ENCODE measurements at regions not wholly inside any gene's neighbourhood (a gene's known extent, or its start where the extent isn't known, plus 50 kb on each side); places are given as distances from the start of the nearest gene placed in this dataset.

DNA sequence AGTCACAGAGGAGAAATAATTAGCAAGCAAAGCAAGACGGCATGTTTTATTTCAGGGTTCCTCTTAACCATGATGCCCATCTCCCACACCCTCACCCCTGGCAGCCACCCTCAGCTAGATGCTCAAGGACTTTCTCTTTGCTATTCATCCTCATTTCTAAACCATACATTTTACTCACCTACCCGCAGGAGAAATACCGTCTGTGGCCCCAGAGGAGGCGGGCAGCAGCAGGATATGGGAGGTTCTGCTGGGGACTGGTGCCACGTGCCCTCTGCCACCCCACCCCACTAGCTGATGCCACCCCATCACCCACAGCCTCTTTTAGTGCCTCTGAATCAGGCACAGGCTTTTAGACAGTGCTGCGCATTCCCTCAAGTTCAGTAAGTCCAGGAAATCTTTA is 168.7 kb upstream of the ITGB1 start:
- Histone ChIP-seq H3K4me3 (ENCODE audit: low read depth, low read length) (no peak overlapping the region), H3K79me2 (ENCODE audit: control insufficient read depth, insufficient read depth, low read length, unreplicated experiment) (no peaks in the 10 kb centered on the region), H3K27me3 (ENCODE audit: insufficient read depth, low read length) (no peaks in the 10 kb centered on the region), H3K36me3 (ENCODE audit: insufficient read depth, low read length) (no peaks in the 10 kb centered on the region), H2AFZ (ENCODE audit: low read length, unreplicated experiment) (no peak overlapping the region), H3K4me1 (ENCODE audit: control insufficient read depth, insufficient read depth, low read length, unreplicated experiment) (peaks cover 54% of the 10 kb centered on the region), H3K27ac (ENCODE audit: low read depth, low read length) (0 out of 2 replicates have a peak overlapping the region, but pooled peaks have one; percentile 79)

- Histone ChIP-seq H3K36me3 (ENCODE audit: insufficient read depth, low read length) (no peaks in the 10 kb centered on the region), H3K4me1 (ENCODE audit: control insufficient read depth, insufficient read depth, low read length, unreplicated experiment) (peaks cover 48% of the 10 kb centered on the region), H3K4me3 (ENCODE audit: low read depth, low read length) (no peak overlapping the region), H3K27me3 (ENCODE audit: insufficient read depth, low read length) (no peaks in the 10 kb centered on the region), H3K79me2 (ENCODE audit: control insufficient read depth, insufficient read depth, low read length, unreplicated experiment) (no peaks in the 10 kb centered on the region), H3K27ac (ENCODE audit: low read depth, low read length) (peak overlapping the region; percentile 79), H2AFZ (ENCODE audit: low read length, unreplicated experiment) (peak overlapping the region; percentile 86)
Measured at GRCh38 chr10:33125522-33126517, 167.8 kb upstream of the ITGB1 start.

DNA sequence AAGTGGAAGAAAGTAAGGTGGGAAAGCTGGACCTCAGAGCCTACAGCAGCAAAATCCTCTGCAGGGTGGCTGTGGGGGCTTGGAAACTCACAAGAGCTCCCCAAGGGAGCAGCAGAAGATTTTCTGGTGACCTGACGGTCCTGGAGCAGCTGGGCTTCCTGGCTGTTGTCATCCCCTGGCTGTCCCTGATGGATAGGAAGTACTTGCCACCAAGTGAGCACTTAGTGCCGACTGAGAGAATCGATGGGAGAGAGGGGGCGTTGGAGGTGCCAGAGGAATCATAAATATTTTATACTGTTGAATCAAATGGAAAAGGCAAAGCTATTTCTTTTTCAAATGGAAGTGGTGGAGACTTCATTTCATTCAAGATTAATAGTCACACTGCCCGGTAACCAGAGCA is 167.1 kb upstream of the ITGB1 start:
- H2AFZ ChIP-seq (ENCODE audit: low read length, unreplicated experiment) = no peak overlapping the region
- no peak overlapping the region for H3K27ac ChIP-seq (ENCODE audit: low read depth, low read length)
- H3K36me3 ChIP-seq (ENCODE audit: insufficient read depth, low read length) = no peaks in the 10 kb centered on the region
- H3K4me3 ChIP-seq (ENCODE audit: low read depth, low read length) = no peak overlapping the region
- no peaks in the 10 kb centered on the region for H3K79me2 ChIP-seq (ENCODE audit: control insufficient read depth, insufficient read depth, low read length, unreplicated experiment)
- peaks cover 41% of the 10 kb centered on the region for H3K4me1 ChIP-seq (ENCODE audit: control insufficient read depth, insufficient read depth, low read length, unreplicated experiment)
- no peaks in the 10 kb centered on the region for H3K27me3 ChIP-seq (ENCODE audit: insufficient read depth, low read length)

GRCh38 chr10:33123680-33124079 is 165.7 kb upstream of the ITGB1 start:
- Histone ChIP-seq H3K27ac (ENCODE audit: low read depth, low read length) (no peak overlapping the region), H3K4me3 (ENCODE audit: low read depth, low read length) (no peak overlapping the region), H3K27me3 (ENCODE audit: insufficient read depth, low read length) (no peaks in the 10 kb centered on the region), H3K79me2 (ENCODE audit: control insufficient read depth, insufficient read depth, low read length, unreplicated experiment) (no peaks in the 10 kb centered on the region), H2AFZ (ENCODE audit: low read length, unreplicated experiment) (no peak overlapping the region), H3K4me1 (ENCODE audit: control insufficient read depth, insufficient read depth, low read length, unreplicated experiment) (peaks cover 29% of the 10 kb centered on the region), H3K36me3 (ENCODE audit: insufficient read depth, low read length) (no peaks in the 10 kb centered on the region)

DNA sequence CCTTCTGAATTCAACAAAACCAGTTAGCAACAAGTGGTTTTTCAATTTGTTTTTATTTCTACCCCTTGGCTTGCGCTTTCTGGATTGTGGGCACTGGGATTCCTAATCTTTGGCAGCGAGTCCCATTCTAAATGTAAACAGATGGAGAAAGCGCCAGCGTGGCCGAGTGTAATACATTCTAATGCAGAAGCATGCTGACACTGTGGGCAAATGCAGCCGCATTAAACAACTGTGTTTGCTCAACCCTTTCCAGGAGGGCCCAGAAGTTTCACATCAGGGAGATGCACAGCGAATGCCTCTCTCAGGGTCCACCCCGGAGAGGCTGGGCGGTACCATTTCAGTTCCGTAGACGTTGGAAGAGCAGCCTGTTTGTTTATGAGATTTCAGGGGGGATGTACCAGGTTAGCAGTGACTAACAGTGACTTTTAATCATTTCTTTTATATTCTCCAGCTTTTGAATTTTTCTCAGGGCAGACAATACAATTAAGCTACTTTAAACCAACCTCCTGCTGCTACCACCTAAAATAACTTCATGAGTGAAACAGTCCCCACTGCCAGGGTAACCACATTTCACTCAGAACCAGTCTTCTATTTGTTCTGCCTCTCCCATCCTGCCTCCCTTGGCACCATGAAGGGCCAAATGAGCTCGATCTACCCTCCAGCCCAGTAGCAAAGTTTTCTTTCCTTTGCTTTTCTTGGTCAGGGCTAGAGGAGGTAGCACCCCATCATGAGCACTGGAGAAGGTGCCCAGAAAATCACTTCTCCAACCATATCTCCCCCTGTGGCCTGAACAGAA is 164.2 kb upstream of the ITGB1 start:
- Histone ChIP-seq H2AFZ (ENCODE audit: low read length, unreplicated experiment) (peak overlapping the region; percentile 71), H3K36me3 (ENCODE audit: insufficient read depth, low read length) (no peaks in the 10 kb centered on the region), H3K4me3 (ENCODE audit: low read depth, low read length) (peak overlapping the region; percentile 46; the same call in 1 of the 2 replicates), H3K79me2 (ENCODE audit: control insufficient read depth, insufficient read depth, low read length, unreplicated experiment) (no peaks in the 10 kb centered on the region), H3K27me3 (ENCODE audit: insufficient read depth, low read length) (no peaks in the 10 kb centered on the region), H3K4me1 (ENCODE audit: control insufficient read depth, insufficient read depth, low read length, unreplicated experiment) (peaks cover 31% of the 10 kb centered on the region), H3K27ac (ENCODE audit: low read depth, low read length) (peak overlapping the region; percentile 70)

DNA sequence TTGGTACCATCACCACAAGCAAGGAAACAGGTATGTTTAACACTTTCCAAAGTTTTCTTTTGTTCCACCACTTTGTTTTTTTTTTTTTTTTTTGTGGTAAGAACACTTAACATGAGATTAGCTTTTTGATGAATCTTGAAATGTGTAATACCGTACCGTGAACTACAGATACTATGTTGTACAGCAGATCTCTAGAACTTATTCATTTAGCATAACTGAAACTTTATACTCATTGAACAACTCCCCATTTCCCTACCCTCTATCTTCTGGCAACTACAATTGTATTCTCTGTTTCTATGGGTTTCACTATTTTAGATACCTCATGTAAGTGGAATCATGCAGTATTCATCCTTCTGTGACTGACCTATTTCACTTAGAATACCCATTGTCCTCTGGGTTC is 162.7 kb upstream of the ITGB1 start:
- H3K27ac ChIP-seq (ENCODE audit: low read depth, low read length) = no peak overlapping the region
- H3K4me3 ChIP-seq (ENCODE audit: low read depth, low read length) = no peak overlapping the region
- no peaks in the 10 kb centered on the region for H3K79me2 ChIP-seq (ENCODE audit: control insufficient read depth, insufficient read depth, low read length, unreplicated experiment)
- no peak overlapping the region for H2AFZ ChIP-seq (ENCODE audit: low read length, unreplicated experiment)
- no peaks in the 10 kb centered on the region for H3K27me3 ChIP-seq (ENCODE audit: insufficient read depth, low read length)
- H3K36me3 ChIP-seq (ENCODE audit: insufficient read depth, low read length) = no peaks in the 10 kb centered on the region
- peaks cover 39% of the 10 kb centered on the region for H3K4me1 ChIP-seq (ENCODE audit: control insufficient read depth, insufficient read depth, low read length, unreplicated experiment)

DNA sequence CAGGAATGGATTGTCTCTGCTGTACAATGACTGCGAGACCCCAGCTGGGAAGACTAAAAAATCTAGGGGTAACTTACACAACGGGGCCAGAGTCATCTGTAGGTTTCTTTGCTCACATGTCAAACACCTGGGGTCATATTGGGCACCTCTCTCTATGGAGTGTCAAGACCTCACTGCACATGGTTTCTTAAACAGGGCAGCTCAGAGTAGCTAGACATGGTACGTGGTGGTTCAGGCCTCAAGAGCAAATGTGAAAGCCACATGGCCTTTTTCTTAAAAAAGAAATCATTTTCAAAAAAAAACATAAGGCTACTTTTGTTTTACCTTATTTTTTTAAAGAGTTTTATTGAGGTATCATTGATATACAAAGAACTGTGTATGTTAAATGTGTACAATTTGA is 162.2 kb upstream of the ITGB1 start:
- H3K4me3 ChIP-seq (ENCODE audit: low read depth, low read length) = no peak overlapping the region
- no peaks in the 10 kb centered on the region for H3K27me3 ChIP-seq (ENCODE audit: insufficient read depth, low read length)
- no peak overlapping the region for H3K27ac ChIP-seq (ENCODE audit: low read depth, low read length)
- no peaks in the 10 kb centered on the region for H3K79me2 ChIP-seq (ENCODE audit: control insufficient read depth, insufficient read depth, low read length, unreplicated experiment)
- H3K4me1 ChIP-seq (ENCODE audit: control insufficient read depth, insufficient read depth, low read length, unreplicated experiment) = peaks cover 39% of the 10 kb centered on the region
- no peaks in the 10 kb centered on the region for H3K36me3 ChIP-seq (ENCODE audit: insufficient read depth, low read length)
- no peak overlapping the region for H2AFZ ChIP-seq (ENCODE audit: low read length, unreplicated experiment)

DNA sequence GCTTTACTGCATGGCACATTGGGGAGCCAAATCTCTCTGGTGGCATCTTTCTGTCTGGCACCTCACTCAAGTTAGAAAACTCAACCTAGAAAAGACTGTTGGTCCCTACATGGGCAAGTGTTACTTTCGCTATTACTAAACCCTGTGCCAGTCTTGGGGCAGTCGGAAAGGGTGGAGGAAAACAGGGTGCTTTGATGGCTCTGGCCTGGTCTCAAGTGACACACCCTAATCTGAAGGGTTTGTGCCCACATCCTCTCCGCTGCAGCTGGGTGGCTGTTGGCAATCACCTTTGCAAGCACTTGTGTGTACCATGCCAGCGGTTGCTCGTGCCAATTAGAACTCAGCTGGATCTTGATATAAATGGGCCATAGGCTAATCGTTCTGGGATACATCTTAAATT is 159.8 kb upstream of the ITGB1 start:
- no peak overlapping the region for H3K27ac ChIP-seq (ENCODE audit: low read depth, low read length)
- peaks cover 62% of the 10 kb centered on the region for H3K4me1 ChIP-seq (ENCODE audit: control insufficient read depth, insufficient read depth, low read length, unreplicated experiment)

GRCh38 chr10:33117230-33117629 is 159.2 kb upstream of the ITGB1 start:
- no peak overlapping the region for H3K27ac ChIP-seq (ENCODE audit: low read depth, low read length)
- H3K36me3 ChIP-seq (ENCODE audit: insufficient read depth, low read length) = no peaks in the 10 kb centered on the region
- H3K27me3 ChIP-seq (ENCODE audit: insufficient read depth, low read length) = no peaks in the 10 kb centered on the region
- no peaks in the 10 kb centered on the region for H3K79me2 ChIP-seq (ENCODE audit: control insufficient read depth, insufficient read depth, low read length, unreplicated experiment)
- no peak overlapping the region for H2AFZ ChIP-seq (ENCODE audit: low read length, unreplicated experiment)
- H3K4me3 ChIP-seq (ENCODE audit: low read depth, low read length) = no peak overlapping the region
- H3K4me1 ChIP-seq (ENCODE audit: control insufficient read depth, insufficient read depth, low read length, unreplicated experiment) = peaks cover 62% of the 10 kb centered on the region

More for the DNA sequence above, 159.8 kb upstream of the ITGB1 start:
- Histone ChIP-seq H3K79me2 (ENCODE audit: control insufficient read depth, insufficient read depth, low read length, unreplicated experiment) (no peaks in the 10 kb centered on the region), H3K27me3 (ENCODE audit: insufficient read depth, low read length) (no peaks in the 10 kb centered on the region), H3K4me3 (ENCODE audit: low read depth, low read length) (no peak overlapping the region), H2AFZ (ENCODE audit: low read length, unreplicated experiment) (no peak overlapping the region), H3K36me3 (ENCODE audit: insufficient read depth, low read length) (no peaks in the 10 kb centered on the region)

DNA sequence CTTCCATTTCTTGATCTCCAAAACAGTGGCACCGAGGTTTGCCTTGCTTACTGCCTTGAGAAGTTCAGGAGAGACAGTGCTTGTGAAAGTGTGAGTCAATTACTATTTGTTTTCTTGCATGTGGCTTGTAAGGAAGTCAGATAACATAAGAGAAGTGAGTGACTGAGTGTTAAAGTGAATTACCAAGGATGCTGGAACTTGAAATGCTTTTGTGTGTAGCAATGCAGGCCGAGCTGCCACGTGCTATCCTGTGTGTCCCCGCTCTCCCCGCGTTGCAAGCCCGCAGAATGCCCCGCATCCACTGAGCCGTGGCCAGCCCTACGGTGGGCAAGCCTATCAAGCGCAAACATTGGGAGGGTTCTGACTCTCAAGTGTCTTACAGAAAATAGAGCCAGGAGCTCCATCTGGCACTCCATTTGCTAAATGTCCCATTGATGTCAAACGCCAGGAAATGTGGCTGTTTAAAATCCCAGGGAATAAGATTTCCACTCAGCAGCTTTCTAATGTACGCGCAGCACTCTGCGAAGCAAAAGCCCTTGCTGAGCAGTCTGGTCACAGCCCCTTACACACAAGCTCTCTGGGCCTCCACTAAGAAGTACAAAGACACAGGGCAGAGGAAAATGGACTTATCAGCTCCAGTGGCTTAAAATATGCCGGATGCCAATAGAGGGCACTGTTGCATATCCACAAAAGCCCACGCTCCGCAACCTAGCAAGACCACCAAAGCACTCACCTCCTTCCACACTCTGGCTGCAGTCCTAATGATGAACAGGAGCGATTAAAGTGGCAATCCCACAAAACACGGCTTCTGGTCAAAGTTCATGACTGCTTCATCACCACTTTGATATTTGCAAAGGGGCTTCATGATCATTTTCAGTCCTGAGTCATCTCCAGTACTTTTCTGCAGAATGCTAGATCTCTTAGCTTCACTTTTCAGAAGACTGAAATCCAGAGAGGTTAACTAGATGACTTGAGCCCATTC is 158.0 kb upstream of the ITGB1 start:
- Histone ChIP-seq H3K4me1 (ENCODE audit: control insufficient read depth, insufficient read depth, low read length, unreplicated experiment) (peaks cover 55% of the 10 kb centered on the region), H3K36me3 (ENCODE audit: insufficient read depth, low read length) (no peaks in the 10 kb centered on the region), H3K79me2 (ENCODE audit: control insufficient read depth, insufficient read depth, low read length, unreplicated experiment) (no peaks in the 10 kb centered on the region), H3K27ac (ENCODE audit: low read depth, low read length) (peak overlapping the region; percentile 44), H2AFZ (ENCODE audit: low read length, unreplicated experiment) (peak overlapping the region; percentile 23), H3K4me3 (ENCODE audit: low read depth, low read length) (no peak overlapping the region), H3K27me3 (ENCODE audit: insufficient read depth, low read length) (no peaks in the 10 kb centered on the region)

Data from ACC112 (cell line).